ENCODE measurements at regions not wholly inside any gene's neighbourhood (a gene's known extent, or its start where the extent isn't known, plus 50 kb on each side); places are given as distances from the start of the nearest gene placed in this dataset.
"Not testable (repeated sequence)": the region's sequence is repeated elsewhere in the genome, so short reads cannot be mapped to it uniquely, and the experiment has no call there.

GRCh38 chr5:83404182-83404716 lies 67.3 kb upstream of the VCAN start:
- in situ Hi-C loops (cut with HindIII; ENCODE audit: low sequenced_read_pairs): no loop called here

GRCh38 chr5:83405662-83406061 lies 65.9 kb upstream of the VCAN start:
- in situ Hi-C loops (cut with HindIII; ENCODE audit: low sequenced_read_pairs): no loop called here
- DNase-seq (ENCODE audit: low spot score): no peak

More at GRCh38 chr5:83404182-83404716, 67.3 kb upstream of the VCAN start:
- peak; percentile 7 for DNase-seq (ENCODE audit: low spot score)

GRCh38 chr5:83406906-83407305 lies 64.6 kb upstream of the VCAN start:
- in situ Hi-C loops (cut with HindIII; ENCODE audit: low sequenced_read_pairs): no loop called here
- no peak for DNase-seq (ENCODE audit: low spot score)

- no peak for DNase-seq (ENCODE audit: low spot score)
- in situ Hi-C loops (cut with HindIII; ENCODE audit: low sequenced_read_pairs): no loop called here
These were observed 63.6 kb upstream of the VCAN start for GRCh38 chr5:83407931-83408330.

- in situ Hi-C loops (cut with HindIII; ENCODE audit: low sequenced_read_pairs): no loop called here
- no peak for DNase-seq (ENCODE audit: low spot score)
These were observed 62.8 kb upstream of the VCAN start for GRCh38 chr5:83408719-83409118.

- in situ Hi-C loops (cut with HindIII; ENCODE audit: low sequenced_read_pairs); DNase-seq (ENCODE audit: low spot score): not testable (repeated sequence)
These were observed 61.8 kb upstream of the VCAN start for GRCh38 chr5:83409776-83410175.

GRCh38 chr5:83410319-83410718 lies 61.2 kb upstream of the VCAN start:
- DNase-seq (ENCODE audit: low spot score); in situ Hi-C loops (cut with HindIII; ENCODE audit: low sequenced_read_pairs): not testable (repeated sequence)

GRCh38 chr5:83414601-83415000 lies 56.9 kb upstream of the VCAN start:
- in situ Hi-C loops (cut with HindIII; ENCODE audit: low sequenced_read_pairs): no loop called here
- no peak for DNase-seq (ENCODE audit: low spot score)

- DNase-seq (ENCODE audit: low spot score): no peak
- in situ Hi-C loops (cut with HindIII; ENCODE audit: low sequenced_read_pairs): no loop called here
These were observed 53.7 kb upstream of the VCAN start for GRCh38 chr5:83417884-83418283.

- in situ Hi-C loops (cut with HindIII; ENCODE audit: low sequenced_read_pairs): no loop called here
- no peak for DNase-seq (ENCODE audit: low spot score)
These were observed 52.9 kb upstream of the VCAN start for GRCh38 chr5:83418356-83419321.
